RWPE2 (cell line): ENCODE measurements at regions not wholly inside any gene's neighbourhood (a gene's known extent, or its start where the extent isn't known, plus 50 kb on each side); places are given as distances from the start of the nearest gene placed in this dataset.

Experiments used
- ATAC-seq: fragments of 200-7000 bp; cut with Tn5 transposase; 3 replicates; pipeline ENCODE4 v1.9.1; 2021; ENCODE audit warnings: low read depth
- DNase-seq: peaks from one replicate; pipeline ENCODE4 v3.0.0-alpha.2; 2020; ENCODE audit warnings: low spot score
- H3K27ac ChIP-seq: fragments of 450-650 bp; 2 replicates; pipeline ENCODE4 v1.5.1; 2017; ENCODE audit warnings: mild to moderate bottlenecking; ENCODE audit not compliant: poor library complexity, severe bottlenecking
- H3K27me3 ChIP-seq: fragments of 250-450 bp; sonication (Bioruptor Pico); 2 replicates; pipeline ENCODE4 v1.5.1; 2021; ENCODE audit warnings: mild to moderate bottlenecking, moderate library complexity; ENCODE audit not compliant: insufficient read depth, poor library complexity, severe bottlenecking
- H3K36me3 ChIP-seq: fragments of 250-450 bp; sonication (Bioruptor Pico); 2 replicates; pipeline ENCODE4 v1.5.1; 2020; ENCODE audit warnings: low read depth, mild to moderate bottlenecking, moderate library complexity
- H3K4me1 ChIP-seq: fragments of 250-450 bp; sonication (Bioruptor Pico); 2 replicates; pipeline ENCODE4 v1.5.1; 2021; ENCODE audit warnings: mild to moderate bottlenecking, moderate library complexity; ENCODE audit not compliant: insufficient read depth, poor library complexity, severe bottlenecking
- H3K4me3 ChIP-seq: fragments of 250-450 bp; sonication (Bioruptor Pico); 2 replicates; pipeline ENCODE4 v1.5.1; 2021; ENCODE audit warnings: mild to moderate bottlenecking, moderate library complexity; ENCODE audit not compliant: severe bottlenecking
- H3K9me3 ChIP-seq: fragments of 250-450 bp; sonication (Bioruptor Pico); 2 replicates; pipeline ENCODE4 v1.5.1; 2021; ENCODE audit warnings: mild to moderate bottlenecking, moderate library complexity; ENCODE audit not compliant: severe bottlenecking
- CTCF ChIP-seq: fragments of 450-650 bp; IDR thresholded peaks from one replicate; pipeline ENCODE4 v1.5.1; 2017; ENCODE audit warnings: mild to moderate bottlenecking, moderate library complexity; ENCODE audit not compliant: poor library complexity, severe bottlenecking

GRCh38 chr20:8986631-8987030, 82.3 kb upstream of the PLCB4 start:
- no peak for ATAC-seq
- no peaks in the 10 kb centered on the region for H3K36me3 ChIP-seq
- no peak for DNase-seq
- H3K9me3 ChIP-seq: no peaks in the 10 kb centered on the region
- H3K4me3 ChIP-seq: no peak overlapping the region
- H3K27me3 ChIP-seq: no peaks in the 10 kb centered on the region
- no peak for TF ChIP-seq CTCF
- no peak overlapping the region for H3K27ac ChIP-seq
- no peaks in the 10 kb centered on the region for H3K4me1 ChIP-seq

- TF ChIP-seq CTCF: no peak
- Histone ChIP-seq H3K4me3 (no peak overlapping the region), H3K27ac (no peak overlapping the region), H3K4me1 (no peaks in the 10 kb centered on the region), H3K36me3 (no peaks in the 10 kb centered on the region), H3K27me3 (no peaks in the 10 kb centered on the region), H3K9me3 (no peaks in the 10 kb centered on the region)
- ATAC-seq: no peak
- no peak for DNase-seq
Measured at GRCh38 chr20:8990770-8991169, 78.1 kb upstream of the PLCB4 start.

GRCh38 chr20:8994045-8994444, 74.8 kb upstream of the PLCB4 start:
- Histone ChIP-seq H3K4me1 (no peaks in the 10 kb centered on the region), H3K4me3 (no peak overlapping the region), H3K27me3 (no peaks in the 10 kb centered on the region), H3K27ac (no peak overlapping the region), H3K9me3 (no peaks in the 10 kb centered on the region), H3K36me3 (no peaks in the 10 kb centered on the region)
- DNase-seq: no peak
- no peak for ATAC-seq
- no peak for TF ChIP-seq CTCF

- no peak for DNase-seq
- Histone ChIP-seq H3K36me3 (no peaks in the 10 kb centered on the region), H3K4me1 (no peaks in the 10 kb centered on the region), H3K4me3 (no peak overlapping the region), H3K27ac (no peak overlapping the region), H3K27me3 (no peaks in the 10 kb centered on the region), H3K9me3 (no peaks in the 10 kb centered on the region)
- no peak for ATAC-seq
- no peak for TF ChIP-seq CTCF
Measured at GRCh38 chr20:8995761-8996160, 73.1 kb upstream of the PLCB4 start.

GRCh38 chr20:8996817-8997512, 71.9 kb upstream of the PLCB4 start:
- no peaks in the 10 kb centered on the region for H3K4me1 ChIP-seq
- no peaks in the 10 kb centered on the region for H3K27me3 ChIP-seq
- H3K36me3 ChIP-seq: no peaks in the 10 kb centered on the region
- H3K9me3 ChIP-seq: no peaks in the 10 kb centered on the region
- DNase-seq (no peak), ATAC-seq (no peak)
- H3K4me3 ChIP-seq: no peak overlapping the region
- H3K27ac ChIP-seq: no peak overlapping the region
- TF ChIP-seq CTCF: no peak
